C4-2B (cell line): ENCODE measurements at regions not wholly inside any gene's neighbourhood (a gene's known extent, or its start where the extent isn't known, plus 50 kb on each side); places are given as distances from the start of the nearest gene placed in this dataset.

ENCODE experiments used
- H3K27ac ChIP-seq: fragments of 450-650 bp; 2 replicates; pipeline ENCODE4 v1.5.1; 2017
- CTCF ChIP-seq: fragments of 450-650 bp; conservative IDR thresholded peaks from 2 replicates; pipeline ENCODE4 v1.5.1; 2017; ENCODE audit warnings: mild to moderate bottlenecking
- ZFX ChIP-seq: fragments of 450-650 bp; IDR thresholded peaks from 2 replicates; pipeline ENCODE4 v1.6.1; 2017

GRCh38 chr11:91164452-91164822 lies 941.6 kb upstream of the CHORDC1 start:
- no peak overlapping the region for H3K27ac ChIP-seq
- TF ChIP-seq CTCF (no peak), ZFX (no peak)

GRCh38 chr11:91163619-91164451 lies 941.0 kb upstream of the CHORDC1 start:
- TF ChIP-seq CTCF = no peak
- no peak for TF ChIP-seq ZFX
- no peak overlapping the region for H3K27ac ChIP-seq

- H3K27ac ChIP-seq = no peak overlapping the region
- no peak for TF ChIP-seq CTCF
- no peak for TF ChIP-seq ZFX
Measured at GRCh38 chr11:91160661-91161060, 937.8 kb upstream of the CHORDC1 start.

GRCh38 chr11:91158891-91159537 lies 936.2 kb upstream of the CHORDC1 start:
- no peak for TF ChIP-seq ZFX
- no peak for TF ChIP-seq CTCF
- no peak overlapping the region for H3K27ac ChIP-seq

GRCh38 chr11:91158297-91158696 lies 935.4 kb upstream of the CHORDC1 start:
- H3K27ac ChIP-seq = no peak overlapping the region
- TF ChIP-seq CTCF (no peak), ZFX (no peak)

GRCh38 chr11:91156041-91156440 lies 933.2 kb upstream of the CHORDC1 start:
- TF ChIP-seq CTCF (no peak), ZFX (no peak)
- H3K27ac ChIP-seq = no peak overlapping the region

- no peak for TF ChIP-seq CTCF
- TF ChIP-seq ZFX = no peak
Measured at GRCh38 chr11:91147885-91148284, 925.0 kb upstream of the CHORDC1 start.

More at GRCh38 chr11:91147885-91148284, 925.0 kb upstream of the CHORDC1 start:
- no peak overlapping the region for H3K27ac ChIP-seq
